WTC11 (cell line): ENCODE measurements at regions not wholly inside any gene's neighbourhood (a gene's known extent, or its start where the extent isn't known, plus 50 kb on each side); places are given as distances from the start of the nearest gene placed in this dataset.

Source experiments
- ATAC-seq: fragments of 200-7000 bp; cut with Tn5 transposase; 2 replicates; pipeline ENCODE4 v1.10.0; 2021; ENCODE audit warnings: mild to moderate bottlenecking, moderate library complexity
- CTCF ChIA-PET: fragments of 300-600 bp; sonication (Branson Sonifier 250); formaldehyde crosslinking; loops from one replicate; lab custom pipeline; 2021; ENCODE audit warnings: antibody characterized with exemption; lab: Charles Lee
- POLR2A ChIA-PET: fragments of 350-600 bp; sonication (Branson Sonifier 250); formaldehyde crosslinking; loops from one replicate; lab custom pipeline; 2021; ENCODE audit warnings: antibody characterized with exemption; lab: Charles Lee
- DNase-seq: peaks from one replicate; pipeline ENCODE4 v3.0.0; 2021; ENCODE audit warnings: low spot score
- H3K27ac Mint-ChIP-seq: 2 replicates; pipeline ENCODE4 v1.8.0; 2021; ENCODE audit warnings: mixed read lengths
- H3K27me3 Mint-ChIP-seq: 2 replicates; pipeline ENCODE4 v1.8.0; 2021; ENCODE audit warnings: low read depth, mild to moderate bottlenecking, moderate library complexity, mixed read lengths
- H3K36me3 Mint-ChIP-seq: 2 replicates; pipeline ENCODE4 v1.8.0; 2021; ENCODE audit warnings: mixed read lengths
- H3K4me1 Mint-ChIP-seq: 2 replicates; pipeline ENCODE4 v1.8.0; 2022; ENCODE audit warnings: mixed read lengths
- H3K4me3 Mint-ChIP-seq: 2 replicates; pipeline ENCODE4 v1.8.0; 2021; ENCODE audit warnings: mild to moderate bottlenecking, moderate library complexity, mixed read lengths
- H3K9me3 Mint-ChIP-seq: 2 replicates; pipeline ENCODE4 v1.8.0; 2021; ENCODE audit warnings: mixed read lengths
- ATF1 ChIP-seq: sonication (generic); formaldehyde crosslinking; IDR thresholded peaks from 2 replicates; pipeline ENCODE4 v1.8.1; 2023; ENCODE audit warnings: mild to moderate bottlenecking, moderate library complexity, missing genetic modification reagents
- CBFB ChIP-seq: sonication (generic); formaldehyde crosslinking; IDR thresholded peaks from 2 replicates; pipeline ENCODE4 v1.8.1; 2022; ENCODE audit warnings: mild to moderate bottlenecking, low read depth, missing genetic modification reagents
- CREM ChIP-seq: sonication (generic); formaldehyde crosslinking; IDR thresholded peaks from 2 replicates; pipeline ENCODE4 v1.8.1; 2022; ENCODE audit warnings: mild to moderate bottlenecking, missing genetic modification reagents, moderate library complexity
- ELF4 ChIP-seq: sonication (generic); formaldehyde crosslinking; IDR thresholded peaks from 2 replicates; pipeline ENCODE4 v1.8.1; 2022; ENCODE audit warnings: low read depth, mild to moderate bottlenecking, moderate library complexity, missing genetic modification reagents
- ETV6 ChIP-seq: sonication (generic); formaldehyde crosslinking; IDR thresholded peaks from 2 replicates; pipeline ENCODE4 v1.8.1; 2022; ENCODE audit warnings: mild to moderate bottlenecking, missing genetic modification reagents
- FOXP1 ChIP-seq: sonication (generic); formaldehyde crosslinking; IDR thresholded peaks from 2 replicates; pipeline ENCODE4 v1.8.0; 2022; ENCODE audit warnings: missing genetic modification reagents, mild to moderate bottlenecking, moderate library complexity, borderline replicate concordance
- HMGA2 ChIP-seq: fragments of 250-450 bp; sonication (Bioruptor Pico); IDR thresholded peaks from 2 replicates; pipeline ENCODE4 v1.4.0; 2021; ENCODE audit warnings: mild to moderate bottlenecking, moderate library complexity
- IRF2 ChIP-seq: sonication (generic); formaldehyde crosslinking; IDR thresholded peaks from 2 replicates; pipeline ENCODE4 v1.8.0; 2022; ENCODE audit warnings: low read depth, missing genetic modification reagents, borderline replicate concordance
- NFATC4 ChIP-seq: fragments of 250-450 bp; sonication (Bioruptor Pico); IDR thresholded peaks from 2 replicates; pipeline ENCODE4 v1.9.0; 2021; ENCODE audit warnings: mild to moderate bottlenecking
- NFYB ChIP-seq: sonication (generic); formaldehyde crosslinking; conservative IDR thresholded peaks from 2 replicates; pipeline ENCODE4 v1.8.0; 2022; ENCODE audit warnings: low read depth, missing genetic modification reagents
- SMAD3 ChIP-seq: sonication (generic); formaldehyde crosslinking; IDR thresholded peaks from 2 replicates; pipeline ENCODE4 v1.8.0; 2022; ENCODE audit warnings: missing genetic modification reagents, mild to moderate bottlenecking, borderline replicate concordance
- SP1 ChIP-seq: sonication (generic); formaldehyde crosslinking; conservative IDR thresholded peaks from 2 replicates; pipeline ENCODE4 v1.8.1; 2022; ENCODE audit warnings: missing genetic modification reagents
- TP53 ChIP-seq: sonication (generic); formaldehyde crosslinking; IDR thresholded peaks from 2 replicates; pipeline ENCODE4 v1.8.1; 2023; ENCODE audit warnings: mild to moderate bottlenecking, missing genetic modification reagents
- ZBTB21 ChIP-seq: sonication (generic); formaldehyde crosslinking; IDR thresholded peaks from 2 replicates; pipeline ENCODE4 v1.8.1; 2023; ENCODE audit warnings: mild to moderate bottlenecking, missing genetic modification reagents, borderline replicate concordance
- ZNF121 ChIP-seq: sonication (generic); formaldehyde crosslinking; IDR thresholded peaks from 2 replicates; pipeline ENCODE4 v1.8.0; 2023; ENCODE audit warnings: missing genetic modification reagents
- ZNF232 ChIP-seq: sonication (generic); formaldehyde crosslinking; IDR thresholded peaks from 2 replicates; pipeline ENCODE4 v1.8.0; 2022; ENCODE audit warnings: mild to moderate bottlenecking, missing genetic modification reagents
- ZNF317 ChIP-seq: sonication (generic); formaldehyde crosslinking; IDR thresholded peaks from 2 replicates; pipeline ENCODE4 v1.8.1; 2023; ENCODE audit warnings: low read depth, mild to moderate bottlenecking, moderate library complexity, missing genetic modification reagents, borderline replicate concordance
- ZNF416 ChIP-seq: fragments of 250-450 bp; sonication (Bioruptor Pico); IDR thresholded peaks from 2 replicates; pipeline ENCODE4 v1.9.0; 2021; ENCODE audit warnings: mild to moderate bottlenecking, inconsistent platforms
- TF ChIP-seq, protein P1 (sequence below): sonication (generic); formaldehyde crosslinking; IDR thresholded peaks from 2 replicates; pipeline ENCODE4 v1.8.0; 2022; ENCODE audit warnings: mild to moderate bottlenecking, missing genetic modification reagents
- TF ChIP-seq, protein P2 (sequence below): fragments of 250-450 bp; sonication (Bioruptor Pico); IDR thresholded peaks from 2 replicates; pipeline ENCODE4 v1.9.0; 2021; ENCODE audit warnings: moderate library complexity, mild to moderate bottlenecking, inconsistent platforms, borderline replicate concordance
- TF ChIP-seq, protein P3 (sequence below): sonication (generic); formaldehyde crosslinking; IDR thresholded peaks from 2 replicates; pipeline ENCODE4 v1.8.1; 2023; ENCODE audit warnings: mild to moderate bottlenecking, missing genetic modification reagents
- TF ChIP-seq, protein P4 (sequence below): sonication (generic); formaldehyde crosslinking; IDR thresholded peaks from 2 replicates; pipeline ENCODE4 v1.8.0; 2023; ENCODE audit warnings: missing genetic modification reagents, mild to moderate bottlenecking, borderline replicate concordance
- TF ChIP-seq, protein P5 (sequence below): sonication (generic); formaldehyde crosslinking; IDR thresholded peaks from 2 replicates; pipeline ENCODE4 v1.8.1; 2022; ENCODE audit warnings: low read depth, mild to moderate bottlenecking, moderate library complexity, missing genetic modification reagents, borderline replicate concordance
- TF ChIP-seq, protein P6 (sequence below): sonication (generic); formaldehyde crosslinking; IDR thresholded peaks from 2 replicates; pipeline ENCODE4 v1.8.0; 2022; ENCODE audit warnings: missing genetic modification reagents

DNA sequence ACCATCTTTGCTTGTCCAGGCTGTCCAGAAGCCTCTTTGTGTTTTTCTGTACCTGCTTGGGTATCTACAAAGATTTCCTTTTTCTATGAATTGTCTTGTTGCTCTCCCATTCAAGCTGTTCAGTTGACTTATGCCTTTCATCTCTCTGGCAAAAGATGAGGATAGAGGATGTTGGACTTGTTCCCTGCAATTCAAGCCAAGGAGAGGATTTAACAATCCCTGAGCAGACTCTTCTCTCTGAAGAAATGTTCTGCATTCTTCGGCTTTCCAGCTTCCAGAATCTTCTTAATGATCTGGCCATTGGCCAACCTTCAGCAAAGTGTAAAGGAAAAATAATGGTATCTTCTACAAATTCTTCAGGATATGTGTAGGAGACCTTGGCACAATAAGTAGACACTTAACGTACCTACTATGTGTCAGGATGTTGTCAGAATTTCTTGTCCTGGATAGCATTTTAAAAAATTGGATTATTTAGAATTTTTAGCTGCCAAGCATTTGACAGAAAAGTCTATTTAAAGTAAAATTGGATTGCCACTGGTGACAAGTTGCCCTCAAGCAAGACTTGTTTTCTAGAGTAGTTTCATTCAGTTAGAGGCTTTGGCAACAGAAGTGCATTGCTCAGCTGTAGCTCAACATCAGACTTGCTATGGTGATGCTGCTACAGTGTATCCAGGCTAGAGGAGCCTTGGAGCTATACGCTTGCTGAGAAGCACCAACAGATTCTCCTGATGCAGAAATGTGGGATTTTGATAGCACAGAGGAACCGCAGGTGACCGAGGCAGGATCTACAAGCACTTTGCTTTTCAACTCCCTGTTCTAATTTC lies 455.7 kb downstream of the SUCLA2 start (continued):
- TF ChIP-seq, protein P1, sequence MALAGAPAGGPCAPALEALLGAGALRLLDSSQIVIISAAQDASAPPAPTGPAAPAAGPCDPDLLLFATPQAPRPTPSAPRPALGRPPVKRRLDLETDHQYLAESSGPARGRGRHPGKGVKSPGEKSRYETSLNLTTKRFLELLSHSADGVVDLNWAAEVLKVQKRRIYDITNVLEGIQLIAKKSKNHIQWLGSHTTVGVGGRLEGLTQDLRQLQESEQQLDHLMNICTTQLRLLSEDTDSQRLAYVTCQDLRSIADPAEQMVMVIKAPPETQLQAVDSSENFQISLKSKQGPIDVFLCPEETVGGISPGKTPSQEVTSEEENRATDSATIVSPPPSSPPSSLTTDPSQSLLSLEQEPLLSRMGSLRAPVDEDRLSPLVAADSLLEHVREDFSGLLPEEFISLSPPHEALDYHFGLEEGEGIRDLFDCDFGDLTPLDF (CRISPR knock-in tag): no peak
- TF ChIP-seq, protein P2, sequence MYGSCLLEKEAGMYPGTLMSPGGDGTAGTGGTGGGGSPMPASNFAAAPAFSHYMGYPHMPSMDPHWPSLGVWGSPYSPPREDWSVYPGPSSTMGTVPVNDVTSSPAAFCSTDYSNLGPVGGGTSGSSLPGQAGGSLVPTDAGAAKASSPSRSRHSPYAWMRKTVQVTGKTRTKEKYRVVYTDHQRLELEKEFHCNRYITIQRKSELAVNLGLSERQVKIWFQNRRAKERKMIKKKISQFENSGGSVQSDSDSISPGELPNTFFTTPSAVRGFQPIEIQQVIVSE (CRISPR knock-in tag): no peak
- TF ChIP-seq SP1 (CRISPR knock-in tag) (no peak), ZNF416 (CRISPR knock-in tag) (no peak), ZNF121 (CRISPR knock-in tag) (no peak), ETV6 (CRISPR knock-in tag) (no peak), ZBTB21 (CRISPR knock-in tag) (no peak), ZNF317 (CRISPR knock-in tag) (no peak), TP53 (CRISPR knock-in tag) (no peak), CBFB (CRISPR knock-in tag) (no peak), HMGA2 (CRISPR knock-in tag) (no peak), SMAD3 (CRISPR knock-in tag) (no peak)
- TF ChIP-seq, protein P3, sequence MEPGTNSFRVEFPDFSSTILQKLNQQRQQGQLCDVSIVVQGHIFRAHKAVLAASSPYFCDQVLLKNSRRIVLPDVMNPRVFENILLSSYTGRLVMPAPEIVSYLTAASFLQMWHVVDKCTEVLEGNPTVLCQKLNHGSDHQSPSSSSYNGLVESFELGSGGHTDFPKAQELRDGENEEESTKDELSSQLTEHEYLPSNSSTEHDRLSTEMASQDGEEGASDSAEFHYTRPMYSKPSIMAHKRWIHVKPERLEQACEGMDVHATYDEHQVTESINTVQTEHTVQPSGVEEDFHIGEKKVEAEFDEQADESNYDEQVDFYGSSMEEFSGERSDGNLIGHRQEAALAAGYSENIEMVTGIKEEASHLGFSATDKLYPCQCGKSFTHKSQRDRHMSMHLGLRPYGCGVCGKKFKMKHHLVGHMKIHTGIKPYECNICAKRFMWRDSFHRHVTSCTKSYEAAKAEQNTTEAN: no peak
- TF ChIP-seq, protein P4, sequence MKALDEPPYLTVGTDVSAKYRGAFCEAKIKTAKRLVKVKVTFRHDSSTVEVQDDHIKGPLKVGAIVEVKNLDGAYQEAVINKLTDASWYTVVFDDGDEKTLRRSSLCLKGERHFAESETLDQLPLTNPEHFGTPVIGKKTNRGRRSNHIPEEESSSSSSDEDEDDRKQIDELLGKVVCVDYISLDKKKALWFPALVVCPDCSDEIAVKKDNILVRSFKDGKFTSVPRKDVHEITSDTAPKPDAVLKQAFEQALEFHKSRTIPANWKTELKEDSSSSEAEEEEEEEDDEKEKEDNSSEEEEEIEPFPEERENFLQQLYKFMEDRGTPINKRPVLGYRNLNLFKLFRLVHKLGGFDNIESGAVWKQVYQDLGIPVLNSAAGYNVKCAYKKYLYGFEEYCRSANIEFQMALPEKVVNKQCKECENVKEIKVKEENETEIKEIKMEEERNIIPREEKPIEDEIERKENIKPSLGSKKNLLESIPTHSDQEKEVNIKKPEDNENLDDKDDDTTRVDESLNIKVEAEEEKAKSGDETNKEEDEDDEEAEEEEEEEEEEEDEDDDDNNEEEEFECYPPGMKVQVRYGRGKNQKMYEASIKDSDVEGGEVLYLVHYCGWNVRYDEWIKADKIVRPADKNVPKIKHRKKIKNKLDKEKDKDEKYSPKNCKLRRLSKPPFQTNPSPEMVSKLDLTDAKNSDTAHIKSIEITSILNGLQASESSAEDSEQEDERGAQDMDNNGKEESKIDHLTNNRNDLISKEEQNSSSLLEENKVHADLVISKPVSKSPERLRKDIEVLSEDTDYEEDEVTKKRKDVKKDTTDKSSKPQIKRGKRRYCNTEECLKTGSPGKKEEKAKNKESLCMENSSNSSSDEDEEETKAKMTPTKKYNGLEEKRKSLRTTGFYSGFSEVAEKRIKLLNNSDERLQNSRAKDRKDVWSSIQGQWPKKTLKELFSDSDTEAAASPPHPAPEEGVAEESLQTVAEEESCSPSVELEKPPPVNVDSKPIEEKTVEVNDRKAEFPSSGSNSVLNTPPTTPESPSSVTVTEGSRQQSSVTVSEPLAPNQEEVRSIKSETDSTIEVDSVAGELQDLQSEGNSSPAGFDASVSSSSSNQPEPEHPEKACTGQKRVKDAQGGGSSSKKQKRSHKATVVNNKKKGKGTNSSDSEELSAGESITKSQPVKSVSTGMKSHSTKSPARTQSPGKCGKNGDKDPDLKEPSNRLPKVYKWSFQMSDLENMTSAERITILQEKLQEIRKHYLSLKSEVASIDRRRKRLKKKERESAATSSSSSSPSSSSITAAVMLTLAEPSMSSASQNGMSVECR (CRISPR knock-in tag): no peak
- TF ChIP-seq, all 79 proteins: peak for 0

DNA sequence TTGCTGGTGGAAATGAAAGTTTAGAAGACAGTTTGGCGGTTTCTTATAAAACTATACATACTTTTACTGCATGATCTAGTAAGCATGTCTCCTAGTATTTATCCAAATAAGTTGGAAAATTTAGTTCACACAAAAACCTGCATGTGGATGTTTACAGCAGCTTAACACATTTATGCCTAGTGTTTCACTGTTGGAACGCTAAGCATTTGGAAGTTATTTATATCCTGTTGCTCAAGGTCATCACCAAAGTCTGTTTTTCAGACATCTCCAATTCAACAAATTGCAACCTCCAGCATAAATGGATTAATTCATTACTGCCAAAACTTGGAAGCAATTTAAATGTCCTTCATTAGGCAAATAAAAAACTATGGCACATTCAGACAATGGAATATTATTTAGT lies 461.8 kb downstream of the SUCLA2 start:
- POLR2A ChIA-PET: no interaction called here
- TF ChIP-seq SMAD3 (CRISPR knock-in tag) (no peak), FOXP1 (CRISPR knock-in tag) (no peak), ZNF232 (CRISPR knock-in tag) (no peak), NFATC4 (CRISPR knock-in tag) (no peak), ELF4 (no peak), NFYB (CRISPR knock-in tag) (no peak), ATF1 (CRISPR knock-in tag) (no peak), CREM (CRISPR knock-in tag) (no peak), ZNF416 (CRISPR knock-in tag) (no peak), ZBTB21 (CRISPR knock-in tag) (no peak), IRF2 (CRISPR knock-in tag) (no peak)
- TF ChIP-seq, protein P5, sequence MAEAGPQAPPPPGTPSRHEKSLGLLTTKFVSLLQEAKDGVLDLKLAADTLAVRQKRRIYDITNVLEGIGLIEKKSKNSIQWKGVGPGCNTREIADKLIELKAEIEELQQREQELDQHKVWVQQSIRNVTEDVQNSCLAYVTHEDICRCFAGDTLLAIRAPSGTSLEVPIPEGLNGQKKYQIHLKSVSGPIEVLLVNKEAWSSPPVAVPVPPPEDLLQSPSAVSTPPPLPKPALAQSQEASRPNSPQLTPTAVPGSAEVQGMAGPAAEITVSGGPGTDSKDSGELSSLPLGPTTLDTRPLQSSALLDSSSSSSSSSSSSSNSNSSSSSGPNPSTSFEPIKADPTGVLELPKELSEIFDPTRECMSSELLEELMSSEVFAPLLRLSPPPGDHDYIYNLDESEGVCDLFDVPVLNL: no peak
- TF ChIP-seq, protein P6, sequence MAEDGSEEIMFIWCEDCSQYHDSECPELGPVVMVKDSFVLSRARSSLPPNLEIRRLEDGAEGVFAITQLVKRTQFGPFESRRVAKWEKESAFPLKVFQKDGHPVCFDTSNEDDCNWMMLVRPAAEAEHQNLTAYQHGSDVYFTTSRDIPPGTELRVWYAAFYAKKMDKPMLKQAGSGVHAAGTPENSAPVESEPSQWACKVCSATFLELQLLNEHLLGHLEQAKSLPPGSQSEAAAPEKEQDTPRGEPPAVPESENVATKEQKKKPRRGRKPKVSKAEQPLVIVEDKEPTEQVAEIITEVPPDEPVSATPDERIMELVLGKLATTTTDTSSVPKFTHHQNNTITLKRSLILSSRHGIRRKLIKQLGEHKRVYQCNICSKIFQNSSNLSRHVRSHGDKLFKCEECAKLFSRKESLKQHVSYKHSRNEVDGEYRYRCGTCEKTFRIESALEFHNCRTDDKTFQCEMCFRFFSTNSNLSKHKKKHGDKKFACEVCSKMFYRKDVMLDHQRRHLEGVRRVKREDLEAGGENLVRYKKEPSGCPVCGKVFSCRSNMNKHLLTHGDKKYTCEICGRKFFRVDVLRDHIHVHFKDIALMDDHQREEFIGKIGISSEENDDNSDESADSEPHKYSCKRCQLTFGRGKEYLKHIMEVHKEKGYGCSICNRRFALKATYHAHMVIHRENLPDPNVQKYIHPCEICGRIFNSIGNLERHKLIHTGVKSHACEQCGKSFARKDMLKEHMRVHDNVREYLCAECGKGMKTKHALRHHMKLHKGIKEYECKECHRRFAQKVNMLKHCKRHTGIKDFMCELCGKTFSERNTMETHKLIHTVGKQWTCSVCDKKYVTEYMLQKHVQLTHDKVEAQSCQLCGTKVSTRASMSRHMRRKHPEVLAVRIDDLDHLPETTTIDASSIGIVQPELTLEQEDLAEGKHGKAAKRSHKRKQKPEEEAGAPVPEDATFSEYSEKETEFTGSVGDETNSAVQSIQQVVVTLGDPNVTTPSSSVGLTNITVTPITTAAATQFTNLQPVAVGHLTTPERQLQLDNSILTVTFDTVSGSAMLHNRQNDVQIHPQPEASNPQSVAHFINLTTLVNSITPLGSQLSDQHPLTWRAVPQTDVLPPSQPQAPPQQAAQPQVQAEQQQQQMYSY (CRISPR knock-in tag): no peak

More for the DNA sequence above, 461.8 kb downstream of the SUCLA2 start:
- H3K4me3 Mint-ChIP-seq: no peak overlapping the region
- peaks cover 4% of the 10 kb centered on the region; the same call in 1 of the 2 replicates for H3K36me3 Mint-ChIP-seq
- H3K27ac Mint-ChIP-seq: no peak overlapping the region
- H3K9me3 Mint-ChIP-seq: peaks cover 23% of the 10 kb centered on the region
- DNase-seq (no peak), ATAC-seq (no peak)
- H3K27me3 Mint-ChIP-seq: no peaks in the 10 kb centered on the region
- H3K4me1 Mint-ChIP-seq: no peaks in the 10 kb centered on the region
- CTCF ChIA-PET: no interaction called here
